GM06990 (cell line): ENCODE measurements at regions not wholly inside any gene's neighbourhood (a gene's known extent, or its start where the extent isn't known, plus 50 kb on each side); places are given as distances from the start of the nearest gene placed in this dataset.

Source experiments
- DNase-seq: peaks from one replicate; pipeline ENCODE4 v3.0.0-alpha.2; 2011; ENCODE audit not compliant: insufficient read length; ENCODE audit errors: extremely low read depth
- H3K27me3 ChIP-seq: replicated peaks from 2 replicates; pipeline ENCODE4 v1.6.0; 2011; ENCODE audit warnings: low read length; ENCODE audit not compliant: control insufficient read depth, insufficient read depth
- H3K36me3 ChIP-seq: 2 replicates; pipeline ENCODE4 v1.5.1; 2011; ENCODE audit warnings: low read length; ENCODE audit not compliant: control insufficient read depth, insufficient read depth
- H3K4me3 ChIP-seq: replicated peaks from 2 replicates; pipeline ENCODE4 v1.5.1; 2011; ENCODE audit warnings: low read depth, mild to moderate bottlenecking, control low read depth, low read length
- TF ChIP-seq, protein P1 (sequence below): IDR thresholded peaks from 2 replicates; pipeline ENCODE4 v1.5.1; 2011; ENCODE audit warnings: low read length, control low read depth, mild to moderate bottlenecking, inconsistent platforms; ENCODE audit not compliant: insufficient read depth, poor library complexity, severe bottlenecking

DNA sequence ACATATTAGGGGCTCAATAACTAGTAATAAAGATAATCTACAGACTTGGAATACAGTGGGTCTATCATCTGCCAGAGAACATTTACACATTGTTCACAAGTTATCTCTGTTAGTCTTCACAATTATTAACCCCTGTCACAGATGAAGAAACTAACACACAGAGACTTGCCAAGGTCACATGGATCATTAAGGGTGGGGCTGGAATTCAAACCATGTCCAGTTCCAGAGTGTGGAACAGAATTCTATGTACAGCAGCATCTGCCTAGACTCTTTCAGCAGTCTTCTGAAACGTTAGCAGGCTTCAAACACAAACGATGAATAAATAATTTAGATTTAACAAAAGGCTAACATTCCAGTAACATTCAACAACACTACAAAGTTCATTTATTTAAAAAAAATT lies 673.9 kb upstream of the NR2F2 start:
- TF ChIP-seq, protein P1, sequence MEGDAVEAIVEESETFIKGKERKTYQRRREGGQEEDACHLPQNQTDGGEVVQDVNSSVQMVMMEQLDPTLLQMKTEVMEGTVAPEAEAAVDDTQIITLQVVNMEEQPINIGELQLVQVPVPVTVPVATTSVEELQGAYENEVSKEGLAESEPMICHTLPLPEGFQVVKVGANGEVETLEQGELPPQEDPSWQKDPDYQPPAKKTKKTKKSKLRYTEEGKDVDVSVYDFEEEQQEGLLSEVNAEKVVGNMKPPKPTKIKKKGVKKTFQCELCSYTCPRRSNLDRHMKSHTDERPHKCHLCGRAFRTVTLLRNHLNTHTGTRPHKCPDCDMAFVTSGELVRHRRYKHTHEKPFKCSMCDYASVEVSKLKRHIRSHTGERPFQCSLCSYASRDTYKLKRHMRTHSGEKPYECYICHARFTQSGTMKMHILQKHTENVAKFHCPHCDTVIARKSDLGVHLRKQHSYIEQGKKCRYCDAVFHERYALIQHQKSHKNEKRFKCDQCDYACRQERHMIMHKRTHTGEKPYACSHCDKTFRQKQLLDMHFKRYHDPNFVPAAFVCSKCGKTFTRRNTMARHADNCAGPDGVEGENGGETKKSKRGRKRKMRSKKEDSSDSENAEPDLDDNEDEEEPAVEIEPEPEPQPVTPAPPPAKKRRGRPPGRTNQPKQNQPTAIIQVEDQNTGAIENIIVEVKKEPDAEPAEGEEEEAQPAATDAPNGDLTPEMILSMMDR = no peak
- Histone ChIP-seq H3K27me3 (no peaks in the 10 kb centered on the region), H3K4me3 (no peak overlapping the region), H3K36me3 (no peaks in the 10 kb centered on the region)
- DNase-seq = no peak

DNA sequence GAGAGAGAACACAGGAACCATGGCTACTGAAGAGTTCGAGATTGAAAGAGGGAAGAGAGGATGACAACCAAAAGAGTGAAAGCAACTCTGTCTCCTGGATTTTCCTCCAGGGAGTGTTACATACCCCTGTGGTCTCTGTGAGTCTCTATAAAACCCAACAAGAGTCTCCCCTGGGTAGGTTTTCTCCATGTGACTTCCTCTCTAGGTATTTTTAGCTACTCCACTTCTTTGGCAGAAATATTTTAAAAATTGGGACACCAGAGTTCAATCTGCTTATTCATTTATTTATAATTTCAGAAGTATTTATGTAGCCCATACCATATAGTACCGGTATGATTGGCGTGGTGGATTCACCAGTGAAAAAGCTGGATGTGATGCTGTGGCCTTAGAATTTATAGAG lies 671.7 kb upstream of the NR2F2 start:
- H3K36me3 ChIP-seq = no peaks in the 10 kb centered on the region
- no peaks in the 10 kb centered on the region for H3K27me3 ChIP-seq
- TF ChIP-seq, protein P1 = no peak
- no peak overlapping the region for H3K4me3 ChIP-seq
- DNase-seq = no peak

DNA sequence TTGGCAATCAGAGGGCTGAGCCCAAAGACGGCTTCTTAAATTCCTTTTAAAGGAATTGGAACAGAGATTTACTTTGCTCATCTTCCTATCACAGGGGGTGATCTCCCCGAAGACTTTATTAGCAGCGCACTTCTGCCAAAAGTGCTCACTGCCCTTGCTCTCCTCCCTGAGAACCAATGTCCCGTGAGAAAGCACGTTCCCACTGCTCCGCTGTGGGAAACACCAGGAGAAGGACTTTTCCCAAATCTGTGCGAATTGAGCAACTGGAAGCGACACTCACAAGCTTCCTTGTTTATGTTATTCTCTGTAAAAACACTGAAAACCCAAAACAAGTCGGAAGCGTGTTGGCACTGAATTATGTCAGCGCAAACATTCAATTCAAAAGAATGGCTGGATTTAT lies 670.8 kb upstream of the NR2F2 start:
- no peak overlapping the region for H3K4me3 ChIP-seq
- no peak for DNase-seq
- H3K27me3 ChIP-seq = no peaks in the 10 kb centered on the region
- TF ChIP-seq, protein P1 = no peak
- no peaks in the 10 kb centered on the region for H3K36me3 ChIP-seq

DNA sequence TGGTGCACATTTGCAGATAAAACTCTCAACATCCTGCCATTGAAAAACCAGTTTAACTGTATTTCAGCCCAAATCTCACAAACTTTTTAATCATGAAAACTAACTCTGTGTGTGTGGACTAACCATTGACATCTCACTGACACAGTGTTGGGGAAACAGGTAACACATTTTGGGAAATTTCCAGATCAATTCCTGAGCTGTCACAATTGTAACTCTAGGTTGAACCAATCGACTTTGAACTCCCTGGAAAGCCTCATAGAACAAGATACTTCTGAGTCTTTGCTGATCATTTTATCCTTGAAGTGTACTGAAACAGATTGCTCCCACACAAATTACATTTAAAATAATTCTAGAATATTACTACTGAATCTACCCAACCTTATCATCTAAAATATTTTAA lies 667.9 kb upstream of the NR2F2 start:
- Histone ChIP-seq H3K27me3 (no peaks in the 10 kb centered on the region), H3K36me3 (no peaks in the 10 kb centered on the region), H3K4me3 (no peak overlapping the region)
- TF ChIP-seq, protein P1 = no peak
- DNase-seq = no peak

DNA sequence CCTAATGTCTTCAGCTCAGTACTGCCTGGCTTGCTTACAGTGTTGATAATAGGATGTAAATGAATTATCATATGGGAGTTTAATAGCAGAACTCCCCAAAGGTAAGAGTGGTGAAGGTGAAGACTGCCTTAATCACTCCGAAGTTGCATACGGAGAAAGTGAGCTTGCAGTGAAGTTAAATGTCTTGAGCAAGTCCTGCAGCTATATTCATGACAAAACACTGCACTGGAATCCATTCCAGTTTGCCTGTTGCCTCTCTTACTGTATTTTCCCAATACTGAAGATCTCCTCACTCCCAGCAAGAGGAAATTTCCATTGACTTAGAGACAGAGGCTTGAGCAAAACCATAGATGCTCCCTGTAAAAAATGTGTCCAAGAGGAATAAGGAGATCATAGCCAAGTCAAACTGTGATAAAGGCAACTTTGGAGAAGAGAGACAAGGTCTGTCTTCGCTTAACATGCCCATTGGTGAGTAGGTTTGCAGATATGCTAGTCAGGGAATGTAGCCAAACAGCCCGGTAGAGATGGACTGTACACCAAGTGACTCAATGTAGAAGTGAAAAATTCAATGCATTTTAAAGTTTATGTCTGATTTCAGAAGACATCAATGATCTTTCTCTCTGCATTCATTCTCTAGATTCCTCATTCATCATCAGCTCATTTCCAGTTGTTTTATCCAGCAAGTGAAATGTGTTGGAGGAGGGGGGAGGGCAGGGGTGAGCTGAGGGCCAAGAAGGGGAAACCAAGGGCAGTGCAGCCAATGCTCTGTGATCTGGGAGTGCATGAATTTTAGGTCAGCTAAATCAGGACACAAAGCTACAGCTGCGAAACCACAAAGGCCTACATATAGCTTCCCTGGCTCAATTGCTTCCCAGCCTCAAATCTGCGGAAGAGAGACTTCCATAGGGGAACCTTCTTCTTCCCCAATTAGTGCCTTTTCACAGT lies 667.1 kb upstream of the NR2F2 start:
- no peak for DNase-seq

More for the DNA sequence above, 667.1 kb upstream of the NR2F2 start:
- no peaks in the 10 kb centered on the region for H3K36me3 ChIP-seq
- H3K27me3 ChIP-seq = no peaks in the 10 kb centered on the region
- H3K4me3 ChIP-seq = no peak overlapping the region
- TF ChIP-seq, protein P1 = no peak
